Colonic mucosa (tissue), 4 donors: ENCODE measurements at regions not wholly inside any gene's neighbourhood (a gene's known extent, or its start where the extent isn't known, plus 50 kb on each side); places are given as distances from the start of the nearest gene placed in this dataset.

ENCODE experiments used
- DNase-seq: peaks from one replicate; pipeline ENCODE4 v3.0.0-alpha.2; 2020
- H3K27ac ChIP-seq: fragments of 200-600 bp; one replicate; pipeline ENCODE4 v1.8.0; 2021
- H3K27me3 ChIP-seq: fragments of 200-600 bp; one replicate; pipeline ENCODE4 v1.8.0; 2021
- H3K36me3 ChIP-seq: fragments of 200-600 bp; one replicate; pipeline ENCODE4 v1.8.0; 2021
- H3K4me1 ChIP-seq: fragments of 200-600 bp; one replicate; pipeline ENCODE4 v1.8.0; 2021; ENCODE audit warnings: mild to moderate bottlenecking
- H3K4me3 ChIP-seq: fragments of 200-600 bp; one replicate; pipeline ENCODE4 v1.8.0; 2021
- H3K9ac ChIP-seq, 2 donors: one replicate each; pipeline ENCODE4 v1.7.0; 2013; ENCODE audit warnings: control low read depth in 2 of 2, low read depth in 2 of 2, low read length in 2 of 2
- H3K9me3 ChIP-seq: fragments of 200-600 bp; one replicate; pipeline ENCODE4 v1.8.0; 2021
- intact Hi-C: fragments of 100-400 bp; cut with DNase I; formaldehyde crosslinking; loops from one replicate; pipeline ENCODE4 v1.14.1; 2022
- TF ChIP-seq, protein P1 (sequence below): fragments of 200-600 bp; IDR thresholded peaks from one replicate; pipeline ENCODE4 v1.8.0; 2022; ENCODE audit warnings: antibody characterized with exemption, mild to moderate bottlenecking
- donor health status: healthy.
- donor health status: DM: no; HTN: no; CAD: no.
- donor health status: DM: no; HTN: no; CAD: no.

DNA sequence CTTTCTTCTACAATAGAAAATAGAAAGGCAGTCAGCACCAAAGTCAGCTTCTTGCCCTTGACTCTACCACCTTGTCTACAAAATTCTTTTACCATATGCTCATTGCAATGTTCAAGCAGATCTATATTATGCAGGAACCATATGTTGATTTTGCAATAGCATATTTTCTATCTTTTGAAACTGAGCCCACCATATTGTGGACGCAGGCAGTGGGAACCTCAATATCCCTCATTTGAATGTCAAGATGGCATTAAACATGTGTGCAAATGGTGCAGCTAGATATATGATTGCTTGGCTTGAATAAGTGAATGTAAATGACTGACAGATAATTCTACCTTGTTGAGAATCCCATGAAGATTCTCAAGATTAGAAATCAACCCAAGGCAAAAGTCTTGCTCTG lies 412.7 kb upstream of the FSHR start:
- H3K27me3 ChIP-seq, result no peaks in the 10 kb centered on the region
- TF ChIP-seq, protein P1, sequence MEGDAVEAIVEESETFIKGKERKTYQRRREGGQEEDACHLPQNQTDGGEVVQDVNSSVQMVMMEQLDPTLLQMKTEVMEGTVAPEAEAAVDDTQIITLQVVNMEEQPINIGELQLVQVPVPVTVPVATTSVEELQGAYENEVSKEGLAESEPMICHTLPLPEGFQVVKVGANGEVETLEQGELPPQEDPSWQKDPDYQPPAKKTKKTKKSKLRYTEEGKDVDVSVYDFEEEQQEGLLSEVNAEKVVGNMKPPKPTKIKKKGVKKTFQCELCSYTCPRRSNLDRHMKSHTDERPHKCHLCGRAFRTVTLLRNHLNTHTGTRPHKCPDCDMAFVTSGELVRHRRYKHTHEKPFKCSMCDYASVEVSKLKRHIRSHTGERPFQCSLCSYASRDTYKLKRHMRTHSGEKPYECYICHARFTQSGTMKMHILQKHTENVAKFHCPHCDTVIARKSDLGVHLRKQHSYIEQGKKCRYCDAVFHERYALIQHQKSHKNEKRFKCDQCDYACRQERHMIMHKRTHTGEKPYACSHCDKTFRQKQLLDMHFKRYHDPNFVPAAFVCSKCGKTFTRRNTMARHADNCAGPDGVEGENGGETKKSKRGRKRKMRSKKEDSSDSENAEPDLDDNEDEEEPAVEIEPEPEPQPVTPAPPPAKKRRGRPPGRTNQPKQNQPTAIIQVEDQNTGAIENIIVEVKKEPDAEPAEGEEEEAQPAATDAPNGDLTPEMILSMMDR, result no peak
- DNase-seq, result no peak
- H3K9ac ChIP-seq, result no peak overlapping the region
- H3K9me3 ChIP-seq, result no peaks in the 10 kb centered on the region
- H3K27ac ChIP-seq, result no peak overlapping the region
- intact Hi-C loops, result no loop called here
- H3K36me3 ChIP-seq, result no peaks in the 10 kb centered on the region
- no peak overlapping the region for H3K4me3 ChIP-seq
- no peaks in the 10 kb centered on the region for H3K4me1 ChIP-seq

DNA sequence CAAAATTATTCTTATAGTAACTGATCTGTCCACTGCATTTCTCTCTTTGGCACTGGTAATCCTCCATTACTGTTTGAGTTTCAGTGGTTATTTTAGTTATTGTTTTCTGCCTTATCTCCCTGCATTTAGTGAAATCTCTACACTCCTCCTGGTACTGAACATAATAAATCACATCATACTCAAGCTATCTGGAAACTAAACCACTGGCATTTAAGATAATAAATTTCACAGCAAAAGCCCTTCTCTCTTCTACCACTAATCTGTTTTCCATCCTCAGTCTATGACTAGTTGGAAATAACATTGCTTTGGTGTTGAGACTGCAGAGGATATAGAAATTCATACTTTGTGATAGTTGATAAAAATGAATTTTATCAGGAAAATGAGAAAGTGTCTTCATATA lies 399.3 kb upstream of the FSHR start:
- Histone ChIP-seq H3K9ac (no peak overlapping the region), H3K9me3 (no peaks in the 10 kb centered on the region), H3K4me3 (no peak overlapping the region), H3K27me3 (no peaks in the 10 kb centered on the region), H3K36me3 (no peaks in the 10 kb centered on the region), H3K4me1 (no peaks in the 10 kb centered on the region), H3K27ac (no peak overlapping the region)
- DNase-seq, result no peak
- intact Hi-C loops, result no loop called here
- TF ChIP-seq, protein P1, result no peak

DNA sequence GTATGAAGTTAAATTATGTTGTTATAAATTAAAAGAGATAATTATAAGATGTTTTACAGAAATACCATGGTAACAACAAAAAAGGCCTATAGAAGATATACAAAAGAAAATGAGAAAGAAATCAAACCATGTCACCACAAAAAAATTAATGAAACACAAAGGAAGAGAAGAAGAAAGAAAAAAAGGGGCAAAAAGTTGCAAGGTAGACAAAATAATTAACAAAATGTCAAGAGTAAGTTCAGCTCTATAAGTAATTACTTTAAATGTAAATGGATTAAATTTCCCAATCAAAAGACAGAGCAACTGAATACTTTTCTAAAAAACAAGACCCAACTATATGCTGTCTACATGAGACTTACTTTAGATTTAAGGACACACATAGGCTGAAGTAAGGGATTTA lies 378.4 kb upstream of the FSHR start:
- Histone ChIP-seq H3K36me3 (no peaks in the 10 kb centered on the region), H3K9ac (no peak overlapping the region), H3K27ac (no peak overlapping the region), H3K4me1 (no peaks in the 10 kb centered on the region), H3K9me3 (no peaks in the 10 kb centered on the region), H3K4me3 (no peak overlapping the region), H3K27me3 (no peaks in the 10 kb centered on the region)
- intact Hi-C loops, result no loop called here
- TF ChIP-seq, protein P1, result no peak
- DNase-seq, result no peak

DNA sequence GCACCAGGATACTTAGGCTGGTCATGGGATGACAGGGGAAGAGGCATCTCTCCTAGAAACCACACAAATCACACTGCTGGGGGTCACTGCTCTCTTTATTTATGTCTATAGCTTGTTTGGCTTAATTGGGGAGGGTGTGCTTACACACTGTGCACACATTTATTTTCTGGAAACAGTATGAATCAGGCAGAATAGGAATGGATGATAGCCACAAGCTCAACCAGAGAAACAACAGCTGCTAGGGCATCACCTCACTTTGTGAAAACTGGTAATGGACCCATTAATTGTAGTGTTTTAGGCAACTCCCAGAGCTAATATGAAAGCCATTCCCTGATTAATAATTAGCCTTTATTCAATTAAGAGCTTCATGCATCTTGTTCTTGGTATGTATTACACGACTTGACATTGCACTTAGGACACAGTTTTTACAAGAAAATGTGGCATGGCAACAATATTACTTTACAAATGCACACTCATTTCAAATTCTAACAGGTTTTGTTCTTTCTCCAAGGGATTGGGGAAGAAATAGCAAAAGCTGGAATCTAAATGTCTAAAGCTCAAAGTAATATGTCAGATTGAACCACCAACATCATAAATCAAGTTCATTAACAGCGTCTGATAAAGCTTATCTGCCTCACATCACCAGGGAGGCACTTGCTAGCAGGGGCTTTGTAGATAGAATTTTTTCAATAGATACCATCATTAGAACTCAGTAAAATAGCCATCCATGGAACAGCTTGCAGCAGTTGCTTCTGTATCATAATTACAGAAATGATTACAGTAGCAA lies 361.9 kb upstream of the FSHR start:
- no peak for DNase-seq
- Histone ChIP-seq H3K27ac (no peak overlapping the region), H3K4me3 (no peak overlapping the region), H3K9me3 (no peaks in the 10 kb centered on the region), H3K27me3 (no peaks in the 10 kb centered on the region), H3K9ac (no peak overlapping the region), H3K36me3 (no peaks in the 10 kb centered on the region), H3K4me1 (no peaks in the 10 kb centered on the region)
- TF ChIP-seq, protein P1, result no peak
- intact Hi-C loops, result no loop called here

DNA sequence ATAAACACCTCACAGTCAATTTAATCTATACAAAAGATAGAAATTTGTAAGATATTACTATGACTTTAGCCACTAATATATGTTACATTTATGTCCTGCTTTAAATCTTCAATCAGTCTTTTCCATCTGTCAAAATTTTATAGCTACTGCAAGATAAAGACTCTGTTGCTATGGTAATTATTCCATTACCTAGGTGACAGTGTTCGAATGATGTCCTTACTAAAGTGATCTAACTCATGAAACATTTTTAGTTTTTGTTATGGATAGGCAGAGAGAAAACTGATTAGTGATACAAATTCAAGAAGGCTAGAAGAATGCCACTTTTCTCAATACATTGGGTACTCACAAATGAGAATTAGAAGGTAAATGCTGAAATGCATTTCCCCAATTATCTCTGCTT lies 359.9 kb upstream of the FSHR start:
- Histone ChIP-seq H3K36me3 (no peaks in the 10 kb centered on the region), H3K4me3 (no peak overlapping the region), H3K9ac (no peak overlapping the region), H3K9me3 (no peaks in the 10 kb centered on the region), H3K27ac (no peak overlapping the region), H3K27me3 (no peaks in the 10 kb centered on the region), H3K4me1 (no peaks in the 10 kb centered on the region)
- intact Hi-C loops, result no loop called here
- TF ChIP-seq, protein P1, result no peak
- no peak for DNase-seq
